ENCODE measurements at regions not wholly inside any gene's neighbourhood (a gene's known extent, or its start where the extent isn't known, plus 50 kb on each side); places are given as distances from the start of the nearest gene placed in this dataset.

DNA sequence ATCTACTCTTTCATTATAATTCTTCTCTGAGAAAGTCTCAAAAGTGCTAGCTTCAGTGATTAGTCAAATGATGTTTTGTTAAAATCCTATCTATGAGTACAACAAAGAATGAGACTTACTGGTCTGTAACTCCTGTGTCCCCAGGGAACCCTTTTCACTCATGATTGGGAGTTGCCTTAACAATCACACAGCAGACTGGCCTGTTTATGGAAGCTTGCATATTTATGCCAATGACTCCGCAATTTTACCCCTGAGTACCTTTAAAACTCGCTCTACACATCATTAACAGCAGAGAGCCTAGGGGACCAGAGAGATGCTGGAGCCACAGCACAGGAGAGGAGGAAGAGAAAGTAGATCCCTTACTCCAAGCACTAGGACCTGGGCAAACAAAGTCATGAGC is 628.1 kb downstream of the IGSF11 start:
- DNase-seq = no peak

DNA sequence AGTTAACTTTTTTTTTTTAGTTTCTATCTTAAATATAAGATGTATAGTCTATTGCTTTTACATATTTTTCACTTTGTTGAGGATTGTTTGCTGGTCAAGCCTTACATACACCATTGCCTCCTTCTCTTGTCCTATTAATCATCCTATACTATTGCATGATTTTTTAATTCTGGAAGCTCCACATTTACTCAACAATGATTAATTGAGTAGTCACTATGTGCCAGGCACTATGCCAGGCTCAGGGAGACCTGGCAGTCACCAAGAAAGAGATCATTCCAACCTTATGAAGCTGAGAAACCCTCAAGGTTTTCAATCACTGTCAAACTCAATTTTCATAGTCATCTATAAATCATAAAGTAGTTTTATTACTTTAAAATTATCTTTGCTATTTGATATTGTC is 626.2 kb downstream of the IGSF11 start:
- no peak for DNase-seq

DNA sequence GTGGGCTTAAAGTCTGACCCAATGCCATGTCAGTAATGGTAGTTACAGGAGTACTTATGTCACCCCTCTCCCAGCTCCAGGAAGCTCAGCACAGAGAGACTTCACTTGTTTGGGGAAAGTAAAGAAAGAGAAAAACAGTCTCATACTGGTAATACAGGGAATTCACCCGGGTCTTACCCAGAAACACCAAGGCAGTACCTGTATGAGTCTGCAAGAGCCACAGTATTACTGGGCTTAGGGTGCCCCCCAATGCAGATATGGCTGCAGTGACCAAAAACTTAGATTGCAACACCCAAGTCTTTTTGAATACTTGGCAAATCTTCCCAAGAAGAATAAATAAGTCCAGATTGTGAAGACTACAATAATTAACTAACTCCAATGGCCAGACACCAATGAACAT is 622.1 kb downstream of the IGSF11 start:
- no peak for DNase-seq

DNA sequence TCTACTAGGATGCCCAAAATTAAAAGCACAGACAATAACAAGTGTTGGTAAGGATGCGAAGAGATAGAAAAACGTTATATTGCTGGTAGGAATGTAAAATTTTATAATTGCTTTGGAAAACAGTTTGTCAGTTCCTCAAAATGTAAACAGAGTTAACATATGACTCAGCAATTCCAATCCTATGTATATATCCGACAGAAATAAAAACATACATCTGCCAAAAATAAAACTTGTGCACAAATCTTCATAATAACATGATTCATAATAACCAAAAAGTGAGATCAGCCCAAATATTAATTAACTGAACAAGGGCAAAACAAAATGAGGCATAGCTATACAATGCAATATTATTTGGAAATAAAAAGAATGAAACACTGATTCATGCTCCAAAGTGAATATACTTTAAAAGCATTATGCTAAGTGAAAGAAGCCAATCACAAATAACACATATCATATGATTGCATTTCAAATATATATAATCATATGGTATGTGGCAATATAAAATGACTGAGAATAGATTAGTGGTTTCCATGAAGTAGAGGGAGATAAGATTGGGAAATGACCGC is 609.3 kb downstream of the IGSF11 start:
- DNase-seq = no peak

DNA sequence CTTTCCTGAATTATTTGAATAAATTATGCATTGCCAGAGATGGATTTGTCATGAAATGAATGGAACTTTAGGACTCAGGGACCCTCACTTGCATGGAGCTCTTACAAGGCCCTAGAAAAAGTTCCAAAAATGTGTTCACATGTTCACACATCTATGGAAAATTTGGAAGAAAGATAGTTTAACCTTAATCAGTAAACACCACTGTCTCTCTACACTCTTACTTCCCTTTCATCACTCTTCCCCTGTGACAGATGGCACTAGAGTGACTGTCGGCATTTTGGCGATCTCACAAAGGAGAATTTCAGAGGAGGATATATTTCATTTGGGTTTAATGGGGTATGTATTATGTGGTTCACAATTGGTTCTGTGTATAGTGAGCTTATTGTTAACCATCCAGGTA is 600.8 kb downstream of the IGSF11 start:
- DNase-seq = no peak

DNA sequence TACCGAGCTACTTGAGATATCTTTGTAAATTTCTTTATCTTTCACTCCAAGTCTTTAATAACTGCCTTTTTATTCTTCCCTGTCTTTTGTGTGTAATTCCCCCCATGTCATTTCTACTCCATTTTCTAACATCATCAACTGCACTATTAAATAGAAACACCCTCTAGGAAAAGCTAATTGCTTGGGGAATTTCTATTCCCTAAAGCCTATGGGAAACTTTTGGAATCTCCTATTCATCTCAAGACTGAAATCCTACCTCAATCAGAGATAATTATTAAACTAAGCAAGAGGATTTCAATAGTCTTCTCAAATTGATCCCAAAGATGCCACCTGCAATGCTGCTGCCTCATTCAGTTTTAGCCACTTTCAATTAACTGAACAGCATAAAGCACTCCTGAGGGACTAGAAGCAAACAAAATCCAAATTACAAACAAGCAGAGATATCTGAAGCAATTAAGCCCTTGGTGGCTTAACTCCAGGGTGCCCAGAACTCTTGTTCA is 598.7 kb downstream of the IGSF11 start:
- no peak for DNase-seq

DNA sequence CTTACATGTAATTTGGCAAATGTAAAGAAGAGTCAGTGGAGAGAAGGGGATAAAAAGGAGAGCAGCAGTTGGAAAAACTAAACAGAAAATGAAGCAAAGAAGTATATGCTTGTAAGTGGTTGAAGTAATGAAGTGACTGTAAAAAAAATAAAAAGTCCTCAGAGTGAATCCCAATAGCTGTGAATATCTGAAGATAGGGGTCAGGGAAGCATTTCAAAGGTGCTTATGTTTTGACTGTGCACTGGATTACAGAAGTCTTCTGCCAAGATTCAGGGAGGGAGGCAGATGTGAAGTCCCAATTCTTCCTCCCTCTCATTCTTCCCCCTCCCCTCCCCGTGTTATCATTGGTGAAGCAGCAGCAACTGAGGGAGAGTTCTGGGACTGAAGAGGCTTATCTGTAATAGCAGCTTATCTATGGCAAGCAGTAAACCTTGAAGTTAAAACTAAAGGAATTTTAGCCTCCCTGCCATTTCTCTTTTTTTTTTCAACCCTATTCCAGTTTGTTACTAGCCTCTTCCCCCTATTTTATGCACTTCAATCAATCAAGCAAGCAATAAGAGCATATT is 597.9 kb downstream of the IGSF11 start:
- DNase-seq = no peak

DNA sequence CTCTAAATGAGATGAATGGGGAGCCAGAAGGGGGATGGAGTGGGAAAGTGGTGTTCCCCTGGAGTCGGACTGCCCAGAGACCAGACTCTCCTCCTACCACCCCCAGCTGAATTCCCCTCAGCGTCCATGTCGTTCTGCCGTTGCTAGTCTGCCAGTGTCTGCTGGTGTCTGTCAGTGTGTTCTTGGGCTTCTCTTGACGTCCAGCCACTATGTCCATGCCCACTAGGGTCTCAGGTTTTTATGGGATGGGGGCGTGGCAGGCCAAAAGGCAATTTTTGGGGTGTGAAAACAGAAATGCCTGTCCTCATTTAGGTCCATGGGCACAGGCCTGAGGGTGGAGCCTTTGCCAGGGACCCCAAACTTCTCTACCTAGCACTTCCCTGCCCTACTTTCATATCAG is 589.6 kb downstream of the IGSF11 start:
- DNase-seq = no peak

DNA sequence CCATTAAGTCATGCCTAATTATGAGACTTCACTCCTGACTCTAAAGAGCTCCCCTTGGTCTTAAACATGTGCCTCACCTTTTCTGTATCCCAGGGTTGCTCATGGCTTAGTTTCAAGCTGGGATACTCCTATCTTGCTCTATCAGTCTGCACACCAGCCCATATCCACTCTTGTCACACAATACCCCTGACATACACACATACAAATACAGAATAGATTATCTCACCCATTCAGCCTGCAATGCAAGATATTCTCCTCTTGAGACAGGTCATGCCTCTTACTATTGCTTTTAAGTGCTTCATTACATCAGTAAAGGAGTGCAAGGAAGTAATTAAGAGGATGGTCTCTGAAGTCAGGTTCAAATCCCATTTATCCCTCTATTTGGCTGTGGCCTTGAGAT is 587.3 kb downstream of the IGSF11 start:
- no peak for DNase-seq

DNA sequence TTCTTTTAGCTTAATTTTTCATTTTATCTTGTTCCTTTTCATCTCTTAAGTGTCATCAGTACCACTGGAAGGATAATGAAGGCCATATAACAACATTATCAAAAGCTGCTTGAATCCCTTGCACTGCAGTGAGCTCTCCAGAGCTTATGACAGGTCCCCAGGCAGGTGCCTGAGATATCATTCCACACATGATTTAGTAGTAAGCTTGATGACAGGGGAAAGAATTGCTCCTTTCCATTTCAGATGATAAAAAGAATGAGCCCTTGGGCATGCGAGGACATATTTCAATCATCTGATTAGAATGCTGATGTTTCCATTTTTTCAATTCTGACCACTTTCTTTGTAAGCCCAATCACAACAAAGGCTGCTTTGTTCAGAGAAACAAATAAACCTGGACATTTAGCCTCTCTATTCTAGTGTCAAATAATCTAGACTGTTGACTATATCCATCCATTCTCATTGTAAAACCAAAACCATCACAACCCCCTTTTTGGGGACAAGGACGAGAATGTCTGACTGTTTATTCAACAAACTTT is 567.8 kb downstream of the IGSF11 start:
- no peak for DNase-seq

DNA sequence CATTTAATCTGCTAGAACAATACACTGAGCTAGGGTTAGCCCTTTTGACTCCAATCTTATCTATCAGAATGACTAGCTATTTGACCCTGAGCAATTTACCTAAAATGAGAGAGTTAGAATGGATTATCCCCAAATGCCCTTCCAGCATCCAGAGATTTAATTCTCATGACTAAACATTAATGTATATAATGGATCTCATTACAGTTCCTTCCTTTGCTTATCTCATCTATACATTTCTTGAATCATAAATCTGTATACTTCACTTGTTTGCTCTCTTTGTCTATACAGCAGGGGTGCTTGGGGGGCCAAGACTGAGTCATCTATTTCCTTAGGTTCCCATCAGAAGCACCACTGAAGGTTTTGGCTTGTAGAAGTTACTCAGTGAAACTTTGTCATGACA is 565.8 kb downstream of the IGSF11 start:
- DNase-seq = no peak

DNA sequence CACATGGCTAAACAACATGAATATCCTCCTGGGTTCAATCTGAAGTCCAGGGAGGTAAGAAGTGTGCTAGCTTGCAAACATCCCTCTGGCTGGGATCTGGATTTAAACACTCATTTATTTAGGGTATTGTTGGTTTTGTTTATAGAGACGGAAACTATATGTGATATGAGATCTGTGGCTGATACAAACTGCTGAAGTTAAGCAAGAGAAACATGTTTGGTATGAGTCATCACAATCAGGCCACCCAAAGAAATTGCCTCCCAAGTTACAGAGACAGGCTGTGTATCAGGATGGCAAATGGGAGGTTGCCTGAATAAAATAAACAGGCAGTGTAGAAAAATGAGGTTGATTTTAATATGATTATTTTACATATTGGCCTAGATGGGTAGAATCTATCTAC is 562.1 kb downstream of the IGSF11 start:
- DNase-seq = no peak

DNA sequence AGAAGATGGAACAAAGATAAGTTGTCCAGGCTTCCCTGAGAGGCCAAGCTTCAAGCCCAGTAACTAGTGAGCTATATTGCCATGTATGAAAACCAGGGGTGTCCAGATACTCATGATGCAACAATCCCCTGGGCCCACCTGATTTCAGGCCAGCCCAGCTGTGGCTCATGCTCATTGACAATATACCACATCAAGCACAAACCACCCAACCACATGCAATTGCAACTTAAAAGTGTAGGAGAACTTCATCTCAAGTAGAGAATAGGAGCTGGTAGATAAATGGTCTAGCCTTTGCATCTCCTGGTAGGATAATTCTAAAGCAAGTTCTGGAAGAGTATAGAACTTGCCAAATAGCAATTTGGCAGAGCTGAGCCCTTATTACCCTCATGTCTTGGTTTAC is 561.3 kb downstream of the IGSF11 start:
- DNase-seq = no peak

DNA sequence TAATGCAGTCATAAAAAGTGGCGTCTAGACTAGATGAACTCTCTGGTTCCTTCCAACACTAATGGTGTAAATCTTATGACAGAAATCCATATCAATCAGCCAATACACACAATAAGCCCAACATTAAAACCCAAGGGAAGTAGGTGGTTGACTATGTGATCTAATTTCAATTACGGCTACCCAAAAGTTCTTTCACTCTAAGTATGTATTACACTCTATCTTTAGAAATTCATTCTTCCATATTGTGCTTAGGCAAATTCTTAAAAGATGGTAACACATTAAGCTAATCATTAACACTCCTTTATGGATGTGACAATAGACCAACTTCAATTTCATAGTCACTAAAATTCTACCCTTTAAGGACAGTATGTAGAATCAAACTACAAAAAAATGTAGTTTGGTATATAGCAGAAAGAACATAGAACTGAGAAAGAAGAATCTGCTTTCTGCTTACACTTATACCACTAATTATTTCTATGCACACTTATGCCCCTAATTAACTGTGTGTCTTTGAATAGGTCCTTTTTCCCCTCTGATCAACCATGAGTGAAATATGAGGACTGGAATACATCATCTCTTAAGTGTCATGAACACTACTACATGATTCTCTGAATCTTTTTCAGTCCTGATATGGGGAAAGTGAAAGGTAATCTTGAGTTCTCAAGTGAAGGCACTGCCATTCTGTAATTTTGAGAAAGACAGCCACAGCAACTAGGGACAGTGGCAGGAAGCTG is 557.6 kb downstream of the IGSF11 start:
- DNase-seq = no peak

DNA sequence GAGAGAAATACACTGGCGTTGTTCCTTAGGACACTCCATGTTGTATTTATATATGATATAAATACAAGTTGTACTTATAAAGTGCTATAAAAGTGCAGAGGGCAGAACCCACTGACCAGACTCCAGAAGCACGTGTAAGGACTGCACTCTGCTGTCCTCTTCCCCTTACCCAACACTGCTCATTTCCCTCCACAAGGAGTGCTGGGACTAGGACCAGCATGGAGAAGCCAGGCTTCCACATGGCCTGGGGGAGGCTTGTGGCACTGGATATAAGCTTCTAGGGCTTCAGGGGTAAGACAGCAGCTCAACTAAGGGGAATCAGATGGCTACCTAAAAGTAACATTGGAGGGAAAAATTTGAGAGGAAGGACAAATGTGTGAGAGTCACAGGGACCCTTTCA is 556.9 kb downstream of the IGSF11 start:
- no peak for DNase-seq

DNA sequence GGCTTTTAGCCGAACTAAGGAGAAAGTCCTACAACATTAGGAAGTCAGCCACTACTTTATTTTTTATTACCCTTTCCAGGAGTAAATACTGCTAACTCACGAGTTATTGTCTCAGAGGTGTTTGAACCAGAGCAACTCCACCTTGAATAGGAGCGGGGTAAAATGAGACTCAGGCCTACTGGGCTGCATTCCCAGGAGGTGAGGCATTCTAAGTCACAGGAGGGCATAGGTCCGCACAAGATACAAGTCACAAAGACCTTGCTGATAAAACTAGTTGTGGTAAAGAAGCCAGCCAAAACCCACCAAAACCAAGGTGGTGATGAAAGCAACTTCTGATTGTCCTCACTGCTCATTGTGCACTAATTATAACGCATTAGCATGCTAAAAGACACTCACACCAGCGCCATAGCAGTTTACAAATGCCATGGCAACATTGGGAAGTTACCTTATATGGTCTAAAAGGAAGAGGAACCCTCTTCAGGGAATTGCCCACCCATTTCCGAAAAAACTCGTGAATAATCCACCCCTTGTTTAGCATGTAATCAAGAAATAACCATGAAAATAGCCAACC is 555.9 kb downstream of the IGSF11 start:
- DNase-seq = no peak

DNA sequence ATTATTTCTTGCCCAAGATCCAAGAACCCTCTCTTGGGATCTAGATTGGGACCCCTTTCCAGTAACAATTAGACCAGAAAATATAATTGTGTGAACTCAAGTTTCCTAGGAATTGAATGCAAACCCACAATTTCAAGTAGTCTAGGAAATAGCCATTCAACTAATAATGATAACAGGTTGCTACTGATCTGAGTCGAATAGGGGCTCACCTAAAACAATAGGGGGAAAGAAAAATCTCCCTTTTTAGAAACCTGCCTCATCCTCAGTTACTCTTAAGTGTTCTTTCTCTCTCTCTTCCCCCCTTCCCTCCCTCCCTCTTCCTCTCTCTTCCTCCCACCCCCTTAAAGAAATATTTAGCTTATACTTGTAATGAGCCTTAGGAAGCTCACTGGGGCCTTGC is 555.3 kb downstream of the IGSF11 start:
- no peak for DNase-seq

DNA sequence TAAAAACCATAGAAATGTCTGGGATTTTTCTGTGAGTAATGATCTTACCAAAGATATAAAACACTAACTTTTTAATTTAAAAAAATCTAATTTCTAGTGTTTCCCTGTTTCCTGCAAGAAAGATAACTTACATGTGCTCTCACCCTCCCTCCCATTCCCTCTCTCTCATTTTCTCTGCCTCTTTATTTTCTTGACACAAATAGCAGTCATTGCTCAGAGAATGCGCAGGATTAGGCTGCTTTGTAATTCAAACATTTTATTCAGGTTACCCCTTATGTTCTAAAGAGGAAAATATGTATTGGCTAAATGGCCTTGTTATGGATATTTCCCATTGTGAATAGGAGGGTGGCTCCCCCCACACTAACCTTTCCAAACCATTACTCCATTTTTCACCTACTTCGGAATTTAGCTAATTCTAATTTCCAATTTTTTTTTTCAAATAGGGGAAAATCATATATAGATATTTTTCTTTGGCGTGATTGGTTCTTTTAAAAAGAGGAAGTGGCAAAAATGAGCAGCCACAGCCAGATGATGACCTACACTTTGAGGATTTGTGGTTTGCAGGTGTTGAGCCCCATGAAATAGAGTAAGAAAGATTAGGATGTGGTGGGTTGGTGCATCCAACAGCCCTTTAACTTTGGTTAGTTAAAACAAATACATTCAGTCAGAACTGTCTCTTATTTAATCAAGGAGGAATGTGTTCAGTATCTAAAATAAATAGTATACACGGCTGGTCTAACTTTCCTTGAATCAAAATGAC is 554.4 kb downstream of the IGSF11 start:
- no peak for DNase-seq

DNA sequence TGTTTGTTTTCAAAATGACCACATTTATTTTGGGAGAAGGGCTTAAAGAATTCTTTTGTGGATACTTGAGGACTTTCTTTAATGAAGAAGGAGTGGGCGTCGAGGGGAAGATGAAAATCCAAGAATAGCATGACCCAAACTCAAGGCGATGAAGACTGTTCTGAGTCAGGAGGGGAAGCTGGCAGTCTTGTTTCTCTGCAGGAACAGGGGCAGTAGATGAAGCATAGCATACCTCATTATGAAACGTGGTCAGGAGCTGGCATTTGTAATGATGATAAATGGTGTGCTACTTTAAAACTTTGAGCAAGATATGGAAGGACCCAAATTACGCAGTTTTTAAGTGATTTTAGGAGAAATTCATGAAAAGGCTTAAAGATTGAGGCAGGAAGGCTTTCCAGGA is 549.0 kb downstream of the IGSF11 start:
- DNase-seq = no peak

DNA sequence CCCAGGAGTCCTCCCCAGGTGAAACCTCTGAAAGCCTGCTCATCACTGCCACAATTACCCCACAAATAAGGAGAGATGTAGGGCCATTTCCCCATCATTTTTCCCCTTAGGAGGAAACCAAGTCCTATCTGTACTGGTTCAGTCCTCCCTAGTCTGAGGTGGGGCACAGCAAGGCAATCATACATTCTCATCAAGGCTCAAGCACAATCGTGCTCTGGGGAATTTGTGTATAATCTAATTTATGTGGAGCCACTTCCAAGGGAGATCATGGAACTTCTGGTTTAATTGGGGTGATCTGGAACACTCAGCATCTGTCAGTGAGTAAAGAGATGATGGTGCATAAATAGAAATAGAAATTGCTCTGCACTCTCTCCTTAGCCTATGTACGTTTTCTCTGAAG is 546.9 kb downstream of the IGSF11 start:
- no peak for DNase-seq

DNA sequence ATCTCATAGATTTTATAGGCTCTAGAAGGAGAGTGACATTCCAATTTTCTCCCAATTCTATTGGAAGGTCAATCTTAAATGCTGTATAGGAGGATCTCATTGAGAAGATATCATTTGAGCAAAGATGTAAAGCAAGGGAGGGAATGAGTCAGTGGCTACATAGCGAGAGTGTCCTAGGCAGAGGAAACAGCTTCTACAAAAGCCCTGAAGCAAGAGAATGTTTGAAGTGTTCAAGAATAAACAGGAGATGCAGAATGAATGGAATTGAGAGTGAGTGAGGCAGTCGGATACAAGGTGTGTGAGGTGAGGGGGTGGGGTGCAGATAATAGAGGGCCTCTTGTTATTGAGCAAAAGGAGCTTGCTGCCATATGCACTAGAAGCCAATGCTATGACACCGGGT is 545.9 kb downstream of the IGSF11 start:
- DNase-seq = no peak

DNA sequence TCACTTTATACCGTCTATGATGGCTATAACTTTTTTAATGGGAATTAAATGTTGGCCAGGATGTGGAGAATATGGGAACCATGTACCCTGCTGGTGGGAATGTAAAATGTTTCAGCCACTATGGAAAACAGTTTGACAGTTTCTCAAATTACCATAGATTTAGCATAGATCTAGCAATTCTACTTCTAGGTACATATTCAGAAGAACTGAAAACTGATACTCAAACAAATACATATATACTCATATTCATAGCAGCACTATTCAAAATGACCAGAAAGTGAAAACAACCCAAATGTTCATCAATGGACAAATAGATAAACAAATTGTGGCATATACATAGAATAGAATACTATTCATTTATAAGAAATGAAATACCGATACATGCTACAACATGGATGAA is 539.4 kb downstream of the IGSF11 start:
- no peak for DNase-seq

DNA sequence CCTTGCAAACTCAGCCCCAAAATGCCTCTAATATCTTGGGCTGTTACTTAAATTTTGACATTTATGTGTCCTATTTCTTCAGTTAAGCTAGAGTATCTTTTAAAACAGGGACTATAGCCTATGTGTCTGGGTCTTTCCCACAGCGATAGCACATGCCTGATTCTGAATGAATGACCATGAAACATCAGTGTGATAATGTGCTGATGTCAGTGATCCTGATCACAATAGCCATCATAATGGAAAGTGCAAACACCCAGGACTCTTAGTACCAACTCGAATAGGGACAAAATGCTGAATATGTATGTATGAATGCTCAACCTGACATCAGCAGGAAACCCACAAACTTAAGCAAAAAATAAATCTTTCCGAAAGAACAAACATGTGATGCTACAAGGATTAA is 537.4 kb downstream of the IGSF11 start:
- DNase-seq = no peak

Measured in activated T-cell treated with anti-CD3 and anti-CD28 coated beads, Interleukin-2, amount 50 U/mL, for 48 hours (primary cell).